Mammary epithelial cell (primary cell): ENCODE measurements at regions not wholly inside any gene's neighbourhood (a gene's known extent, or its start where the extent isn't known, plus 50 kb on each side); places are given as distances from the start of the nearest gene placed in this dataset.

Experiments
- EZH2 ChIP-seq: IDR thresholded peaks from 2 replicates; pipeline ENCODE4 v1.6.1; 2012; ENCODE audit warnings: low read length, inconsistent platforms, borderline replicate concordance
- TF ChIP-seq, protein P1 (sequence below), 2 donors: IDR thresholded peaks in 1 of 2; conservative IDR thresholded peaks in 1 of 2; 2 replicates each; pipeline ENCODE4 v1.5.1; 2011 to 2012; ENCODE audit warnings: inconsistent platforms in 2 of 2, low read length in 2 of 2, mild to moderate bottlenecking in 2 of 2, control low read depth in 1 of 2, low read depth in 1 of 2; ENCODE audit not compliant: insufficient read depth in 1 of 2; ENCODE audit errors: extremely low read depth in 1 of 2

DNA sequence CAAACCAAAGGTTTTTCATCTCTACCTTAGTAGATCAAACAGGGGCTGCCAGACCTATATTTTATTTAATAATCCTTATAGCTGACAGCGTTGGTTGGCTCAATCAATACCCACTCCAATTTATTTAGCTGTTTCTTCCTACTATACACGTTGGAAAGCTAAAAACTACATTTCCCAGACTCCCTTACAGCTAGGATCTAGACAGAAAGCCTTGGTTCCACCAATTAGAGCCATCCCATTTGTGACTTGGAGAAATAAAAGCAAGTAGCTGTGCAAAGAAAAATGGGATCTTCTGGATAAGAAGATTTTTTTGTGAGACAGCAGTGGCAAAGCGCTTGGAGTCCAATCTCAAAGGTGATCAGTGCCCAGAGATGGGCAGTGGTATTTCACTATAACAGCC lies 331.3 kb upstream of the MEIS1 start:
- TF ChIP-seq, protein P1, sequence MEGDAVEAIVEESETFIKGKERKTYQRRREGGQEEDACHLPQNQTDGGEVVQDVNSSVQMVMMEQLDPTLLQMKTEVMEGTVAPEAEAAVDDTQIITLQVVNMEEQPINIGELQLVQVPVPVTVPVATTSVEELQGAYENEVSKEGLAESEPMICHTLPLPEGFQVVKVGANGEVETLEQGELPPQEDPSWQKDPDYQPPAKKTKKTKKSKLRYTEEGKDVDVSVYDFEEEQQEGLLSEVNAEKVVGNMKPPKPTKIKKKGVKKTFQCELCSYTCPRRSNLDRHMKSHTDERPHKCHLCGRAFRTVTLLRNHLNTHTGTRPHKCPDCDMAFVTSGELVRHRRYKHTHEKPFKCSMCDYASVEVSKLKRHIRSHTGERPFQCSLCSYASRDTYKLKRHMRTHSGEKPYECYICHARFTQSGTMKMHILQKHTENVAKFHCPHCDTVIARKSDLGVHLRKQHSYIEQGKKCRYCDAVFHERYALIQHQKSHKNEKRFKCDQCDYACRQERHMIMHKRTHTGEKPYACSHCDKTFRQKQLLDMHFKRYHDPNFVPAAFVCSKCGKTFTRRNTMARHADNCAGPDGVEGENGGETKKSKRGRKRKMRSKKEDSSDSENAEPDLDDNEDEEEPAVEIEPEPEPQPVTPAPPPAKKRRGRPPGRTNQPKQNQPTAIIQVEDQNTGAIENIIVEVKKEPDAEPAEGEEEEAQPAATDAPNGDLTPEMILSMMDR (conservative IDR thresholded peaks at IDR 0.05 in 1 of 2, IDR thresholded peaks at IDR 0.05 in 1 of 2; ENCODE audit: extremely low read depth in 1 of 2, insufficient read depth in 1 of 2, low read depth in 1 of 2, low read length in 2 of 2), result no peak
- TF ChIP-seq EZH2, result no peak
